IMR-90 (cell line): ENCODE measurements at regions not wholly inside any gene's neighbourhood (a gene's known extent, or its start where the extent isn't known, plus 50 kb on each side); places are given as distances from the start of the nearest gene placed in this dataset.

ENCODE experiments used
- ATAC-seq: fragments of 200-7000 bp; cut with Tn5 transposase; 2 replicates; pipeline ENCODE4 v1.9.1; 2020; ENCODE audit warnings: low read depth, mild to moderate bottlenecking, moderate library complexity
- BruUV-seq: library from RNA; stranded (reverse); fragments of 400-500 nt; replicated peaks from 2 replicates; lab custom pipeline; 2021; lab: Mats Ljungman, UMichigan
- CTCF ChIA-PET: fragments of 300-600 bp; formaldehyde crosslinking; extraction: SDS; loops from one replicate; lab custom pipeline; 2021; ENCODE audit warnings: antibody characterized with exemption; lab: Yijun Ruan, JAX
- POLR2A ChIA-PET: fragments of 300-600 bp; sonication (Branson Sonifier 250); formaldehyde crosslinking; loops from one replicate; lab custom pipeline; 2022; ENCODE audit warnings: antibody characterized with exemption; ENCODE audit not compliant: unreplicated experiment; lab: Charles Lee
- DNase-seq: peaks from one replicate; pipeline ENCODE4 v3.0.0; 2013
- H2AFZ ChIP-seq: replicated peaks from 2 replicates; pipeline ENCODE3; 2013; ENCODE audit warnings: low read length, mild to moderate bottlenecking; ENCODE audit not compliant: poor library complexity
- H2AK5ac ChIP-seq: 2 replicates; pipeline ENCODE4 v1.6.1; 2013; ENCODE audit warnings: low read depth, low read length, inconsistent platforms
- H2AK9ac ChIP-seq: replicated peaks from 2 replicates; pipeline ENCODE3; 2013; ENCODE audit warnings: mild to moderate bottlenecking, low read depth, low read length, moderate library complexity; ENCODE audit not compliant: poor library complexity
- H2BK120ac ChIP-seq: 2 replicates; pipeline ENCODE4 v1.6.1; 2013; ENCODE audit warnings: low read depth, low read length, inconsistent platforms
- H2BK15ac ChIP-seq: 3 replicates; pipeline ENCODE4 v1.6.1; 2013; ENCODE audit warnings: low read depth, low read length, inconsistent platforms
- H2BK20ac ChIP-seq: 2 replicates; pipeline ENCODE4 v1.6.1; 2013; ENCODE audit warnings: low read depth, mild to moderate bottlenecking, inconsistent platforms, low read length, moderate library complexity
- H2BK5ac ChIP-seq: 2 replicates; pipeline ENCODE4 v1.6.1; 2013; ENCODE audit warnings: mild to moderate bottlenecking, low read depth, low read length, inconsistent platforms; ENCODE audit not compliant: poor library complexity, severe bottlenecking
- H3K14ac ChIP-seq: replicated peaks from 2 replicates; pipeline ENCODE4 v1.6.1; 2013; ENCODE audit warnings: low read depth, low read length, inconsistent platforms
- H3K18ac ChIP-seq: 2 replicates; pipeline ENCODE4 v1.6.1; 2013; ENCODE audit warnings: low read depth, low read length, control low read depth
- H3K23ac ChIP-seq: 2 replicates; pipeline ENCODE4 v1.6.1; 2013; ENCODE audit warnings: low read depth, low read length, inconsistent platforms
- H3K27ac ChIP-seq: 2 replicates; pipeline ENCODE4 v1.5.1; 2013; ENCODE audit warnings: mild to moderate bottlenecking, control low read depth, low read length; ENCODE audit not compliant: insufficient read depth
- H3K27me3 ChIP-seq: 2 replicates; pipeline ENCODE4 v1.6.1; 2013; ENCODE audit warnings: low read length; ENCODE audit not compliant: control insufficient read depth, insufficient read depth
- H3K36me3 ChIP-seq: 2 replicates; pipeline ENCODE4 v1.6.1; 2013; ENCODE audit warnings: low read length, mixed read lengths; ENCODE audit not compliant: control insufficient read depth, insufficient read depth
- H3K4ac ChIP-seq: 2 replicates; pipeline ENCODE4 v1.6.1; 2013; ENCODE audit warnings: low read depth, low read length, inconsistent platforms
- H3K4me1 ChIP-seq: 2 replicates; pipeline ENCODE4 v1.6.1; 2013; ENCODE audit warnings: low read length, mixed read lengths; ENCODE audit not compliant: control insufficient read depth, insufficient read depth
- H3K4me2 ChIP-seq: 2 replicates; pipeline ENCODE4 v1.6.1; 2013; ENCODE audit warnings: low read depth, mild to moderate bottlenecking, control low read depth, low read length, moderate library complexity
- H3K4me3 ChIP-seq: 2 replicates; pipeline ENCODE4 v1.5.1; 2013; ENCODE audit warnings: low read depth, mild to moderate bottlenecking, control low read depth, low read length, moderate library complexity; ENCODE audit not compliant: insufficient read depth
- H3K56ac ChIP-seq: 2 replicates; pipeline ENCODE4 v1.6.1; 2013; ENCODE audit warnings: low read length, inconsistent platforms; ENCODE audit not compliant: insufficient read depth; ENCODE audit errors: extremely low read depth
- H3K79me1 ChIP-seq, 2 experiments: 2 replicates each; pipeline ENCODE4 v1.6.1; 2013; ENCODE audit warnings: low read length in 2 of 2, inconsistent platforms in 1 of 2, low read depth in 1 of 2
- H3K9ac ChIP-seq: 2 replicates; pipeline ENCODE4 v1.6.1; 2013; ENCODE audit warnings: low read depth, low read length, control low read depth
- H3K9me1 ChIP-seq: 2 replicates; pipeline ENCODE4 v1.6.1; 2013; ENCODE audit warnings: low read length, inconsistent platforms; ENCODE audit not compliant: insufficient read depth
- H3K9me3 ChIP-seq: 2 replicates; pipeline ENCODE4 v1.6.1; 2013; ENCODE audit warnings: low read length; ENCODE audit not compliant: control insufficient read depth, insufficient read depth
- H4K20me1 ChIP-seq: 2 replicates; pipeline ENCODE4 v1.6.1; 2013; ENCODE audit warnings: low read length, inconsistent platforms; ENCODE audit not compliant: insufficient read depth
- H4K5ac ChIP-seq: 2 replicates; pipeline ENCODE4 v1.6.1; 2013; ENCODE audit warnings: mild to moderate bottlenecking, low read depth, low read length, control low read depth
- H4K8ac ChIP-seq, 2 experiments: 2 replicates each; pipeline ENCODE4 v1.6.1; 2013; ENCODE audit warnings: low read depth in 2 of 2, low read length in 2 of 2, control low read depth in 1 of 2, inconsistent platforms in 1 of 2
- H4K91ac ChIP-seq: 2 replicates; pipeline ENCODE4 v1.6.1; 2013; ENCODE audit warnings: low read depth, low read length, inconsistent platforms; ENCODE audit not compliant: insufficient read depth
- MAFK ChIP-seq: IDR thresholded peaks from 2 replicates; pipeline ENCODE4 v1.6.1; 2012; ENCODE audit warnings: low read depth, low read length, improper control_type of control experiment
- WGBS, 2 experiments: methylation state at CpG; one replicate each; pipeline versions ENCODE4 v1.1.5 to v1.1.7; 2013; ENCODE audit warnings: missing lambda C conversion rate in 2 of 2; ENCODE audit not compliant: insufficient read length in 1 of 2; ENCODE audit errors: extremely low coverage in 2 of 2; 5-methylcytosine and 5-hydroxymethylcytosine counted together
- dilution Hi-C: fragments of 300-500 bp; cut with HindIII; formaldehyde crosslinking; loops from one replicate; pipeline ENCODE4 v1.14.3; 2018; ENCODE audit warnings: low sequenced_read_pairs; ENCODE audit not compliant: unreplicated experiment
- in situ Hi-C: fragments of 300-500 bp; cut with MboI; formaldehyde crosslinking; loops from 3 replicates; pipeline ENCODE4 v1.14.3; 2019; ENCODE audit warnings: low sequenced_read_pairs, inconsistent platforms, mixed read lengths
- intact Hi-C: fragments of 100-400 bp; cut with micrococcal nuclease; formaldehyde crosslinking; loops from 2 replicates; pipeline ENCODE4 v1.10.0; 2022

DNA sequence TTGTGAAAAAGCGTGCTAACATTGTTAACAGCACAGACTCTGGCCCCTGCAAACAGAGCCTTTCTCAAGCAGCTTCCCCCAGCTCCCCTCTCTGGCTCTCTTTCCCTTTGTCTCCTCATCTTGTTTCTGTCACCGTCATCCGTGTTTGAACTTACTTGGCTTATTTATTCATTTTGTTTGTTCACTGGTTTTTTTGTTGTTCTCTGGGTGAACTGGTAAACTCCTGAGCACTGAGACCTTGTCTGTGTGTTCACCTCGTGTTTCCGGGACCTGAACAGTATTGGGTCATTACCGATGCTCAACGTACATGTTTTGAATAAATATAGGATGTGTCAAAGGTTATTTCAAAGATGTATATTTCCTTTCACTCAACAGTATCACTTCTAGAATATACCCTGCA, 92.4 kb upstream of the USP29 start:
- no TSS peak for BruUV-seq
- no peak for DNase-seq
- intact Hi-C loops (no loop called here), dilution Hi-C loops (no loop called here), in situ Hi-C loops (no loop called here)
- Histone ChIP-seq H3K14ac (no peak overlapping the region), H3K4me3 (no peak overlapping the region), H3K27me3 (no peaks in the 10 kb centered on the region), H3K4me1 (no peaks in the 10 kb centered on the region), H2BK15ac (no peak overlapping the region), H4K8ac (no peak overlapping the region), H3K18ac (no peak overlapping the region), H3K56ac (no peak overlapping the region), H2AFZ (no peak overlapping the region), H2BK20ac (no peak overlapping the region), H3K9me1 (no peaks in the 10 kb centered on the region), H2AK9ac (no peak overlapping the region), H4K5ac (no peak overlapping the region), H2BK120ac (no peak overlapping the region), H2BK5ac (no peak overlapping the region), H3K27ac (no peak overlapping the region), H3K4ac (no peak overlapping the region), H2AK5ac (no peak overlapping the region), H3K36me3 (no peaks in the 10 kb centered on the region), H3K9ac (no peak overlapping the region), H3K9me3 (peaks cover 20% of the 10 kb centered on the region), H3K23ac (no peak overlapping the region), H4K20me1 (no peaks in the 10 kb centered on the region), H3K79me1 (no peaks in the 10 kb centered on the region), H4K91ac (no peak overlapping the region), H3K4me2 (no peak overlapping the region)
- no CpG with 5 or more reads among the region's 7 CpGs for WGBS, 2 experiments
- no peak for ATAC-seq
- CTCF ChIA-PET = no interaction called here
- POLR2A ChIA-PET = no interaction called here
- TF ChIP-seq MAFK = no peak
